CD14-positive monocyte (primary cell): ENCODE measurements at regions not wholly inside any gene's neighbourhood (a gene's known extent, or its start where the extent isn't known, plus 50 kb on each side); places are given as distances from the start of the nearest gene placed in this dataset.

ENCODE experiments used
- DNase-seq, 3 donors: peaks; one replicate each; pipeline ENCODE4 v3.0.0-alpha.2; 2011 to 2022
- H2AFZ ChIP-seq: 2 replicates; pipeline ENCODE4 v1.6.0; 2012; ENCODE audit warnings: mild to moderate bottlenecking, low read depth, low read length, inconsistent platforms; ENCODE audit not compliant: insufficient read depth, poor library complexity, severe bottlenecking
- H3K27ac ChIP-seq, 2 donors: 1 replicate in 1 of 2; 2 replicates in 1 of 2; pipeline ENCODE4 v1.5.1; 2012 to 2013; ENCODE audit warnings: low read length in 2 of 2, control low read depth in 1 of 2, inconsistent platforms in 1 of 2, low read depth in 1 of 2, mild to moderate bottlenecking in 1 of 2
- H3K27me3 ChIP-seq, 2 donors: one replicate each; pipeline versions ENCODE4 v1.6.0 to v1.6.1; 2011 to 2013; ENCODE audit warnings: low read length in 2 of 2; ENCODE audit not compliant: control insufficient read depth in 2 of 2, insufficient read depth in 2 of 2
- H3K36me3 ChIP-seq, 2 donors: replicated peaks in 1 of 2; 1 replicate in 1 of 2; 2 replicates in 1 of 2; pipeline versions ENCODE4 v1.5.1 to v1.6.1; 2012 to 2013; ENCODE audit warnings: low read length in 2 of 2, control low read depth in 1 of 2, inconsistent platforms in 1 of 2, mild to moderate bottlenecking in 1 of 2; ENCODE audit not compliant: insufficient read depth in 2 of 2, control insufficient read depth in 1 of 2
- H3K4me1 ChIP-seq, 2 donors: 1 replicate in 1 of 2; 2 replicates in 1 of 2; pipeline versions ENCODE4 v1.5.1 to v1.6.1; 2012 to 2013; ENCODE audit warnings: low read length in 2 of 2, control low read depth in 1 of 2, inconsistent platforms in 1 of 2, mild to moderate bottlenecking in 1 of 2, moderate library complexity in 1 of 2; ENCODE audit not compliant: insufficient read depth in 2 of 2, control insufficient read depth in 1 of 2
- H3K4me2 ChIP-seq: replicated peaks from 2 replicates; pipeline ENCODE3; 2012; ENCODE audit warnings: low read length, moderate library complexity, mild to moderate bottlenecking; ENCODE audit not compliant: poor library complexity, severe bottlenecking; ENCODE audit errors: extremely low read depth
- H3K4me3 ChIP-seq, 3 experiments: fragments of 200-600 bp in 1 of 3; sonication (generic) in 1 of 3; replicated peaks in 1 of 3; 1 replicate in 2 of 3; 2 replicates in 1 of 3; pipeline ENCODE4 v1.5.1; 2011 to 2013; ENCODE audit warnings: low read length in 3 of 3, mild to moderate bottlenecking in 3 of 3, control low read depth in 2 of 3, low read depth in 2 of 3, inconsistent platforms in 1 of 3, moderate library complexity in 1 of 3
- H3K79me2 ChIP-seq: 2 replicates; pipeline ENCODE4 v1.6.0; 2012; ENCODE audit warnings: mild to moderate bottlenecking, control low read depth, inconsistent platforms, low read length, moderate library complexity; ENCODE audit not compliant: insufficient read depth
- H3K9ac ChIP-seq: 2 replicates; pipeline ENCODE4 v1.6.0; 2017; ENCODE audit warnings: low read length, mild to moderate bottlenecking; ENCODE audit not compliant: insufficient read depth, poor library complexity, severe bottlenecking
- H3K9me3 ChIP-seq, 2 donors: replicated peaks in 1 of 2; 1 replicate in 1 of 2; 2 replicates in 1 of 2; pipeline versions ENCODE4 v1.5.1 to v1.6.1; 2012 to 2013; ENCODE audit warnings: low read length in 2 of 2, control low read depth in 1 of 2; ENCODE audit not compliant: control insufficient read depth in 1 of 2, insufficient read depth in 1 of 2
- H4K20me1 ChIP-seq: 2 replicates; pipeline ENCODE4 v1.6.0; 2012; ENCODE audit warnings: mild to moderate bottlenecking, low read length, control low read depth, moderate library complexity; ENCODE audit not compliant: insufficient read depth
- H3K27ac Mint-ChIP-seq, 7 donors: one replicate each; pipeline ENCODE4 v1.8.0; 2020; ENCODE audit warnings: mild to moderate bottlenecking in 7 of 7, mixed read lengths in 7 of 7, moderate library complexity in 6 of 7, inconsistent platforms in 2 of 7
- H3K27me3 Mint-ChIP-seq, 3 donors: one replicate each; pipeline ENCODE4 v1.8.0; 2021 to 2022; ENCODE audit warnings: low read depth in 3 of 3, mild to moderate bottlenecking in 3 of 3, mixed read lengths in 3 of 3, moderate library complexity in 3 of 3, inconsistent platforms in 1 of 3
- H3K36me3 Mint-ChIP-seq, 2 donors: one replicate each; pipeline ENCODE4 v1.8.0; 2020; ENCODE audit warnings: mixed read lengths in 2 of 2, inconsistent platforms in 1 of 2, mild to moderate bottlenecking in 1 of 2
- H3K4me1 Mint-ChIP-seq: one replicate; pipeline ENCODE4 v1.8.0; 2020; ENCODE audit warnings: mild to moderate bottlenecking, mixed read lengths
- H3K4me3 Mint-ChIP-seq, 2 donors: one replicate each; pipeline ENCODE4 v1.8.0; 2020; ENCODE audit warnings: mild to moderate bottlenecking in 2 of 2, mixed read lengths in 2 of 2, moderate library complexity in 1 of 2
- H3K9me3 Mint-ChIP-seq, 7 donors: one replicate each; pipeline ENCODE4 v1.8.0; 2020 to 2022; ENCODE audit warnings: mixed read lengths in 7 of 7, mild to moderate bottlenecking in 6 of 7, moderate library complexity in 6 of 7, inconsistent platforms in 2 of 7
- WGBS: methylation state at CpG from one replicate; pipeline ENCODE4 v1.1.5; 2013; ENCODE audit warnings: missing lambda C conversion rate; ENCODE audit not compliant: insufficient coverage; 5-methylcytosine and 5-hydroxymethylcytosine counted together
- intact Hi-C, 2 donors: fragments of 100-400 bp; cut with micrococcal nuclease; formaldehyde crosslinking; loops; one replicate each; pipeline versions ENCODE4 v1.15.0 to v1.15.1; 2023
- TF ChIP-seq, protein P1 (sequence below): fragments of 200-600 bp; IDR thresholded peaks from one replicate; pipeline ENCODE4 v1.8.0; 2022; ENCODE audit warnings: antibody characterized with exemption, mild to moderate bottlenecking

DNA sequence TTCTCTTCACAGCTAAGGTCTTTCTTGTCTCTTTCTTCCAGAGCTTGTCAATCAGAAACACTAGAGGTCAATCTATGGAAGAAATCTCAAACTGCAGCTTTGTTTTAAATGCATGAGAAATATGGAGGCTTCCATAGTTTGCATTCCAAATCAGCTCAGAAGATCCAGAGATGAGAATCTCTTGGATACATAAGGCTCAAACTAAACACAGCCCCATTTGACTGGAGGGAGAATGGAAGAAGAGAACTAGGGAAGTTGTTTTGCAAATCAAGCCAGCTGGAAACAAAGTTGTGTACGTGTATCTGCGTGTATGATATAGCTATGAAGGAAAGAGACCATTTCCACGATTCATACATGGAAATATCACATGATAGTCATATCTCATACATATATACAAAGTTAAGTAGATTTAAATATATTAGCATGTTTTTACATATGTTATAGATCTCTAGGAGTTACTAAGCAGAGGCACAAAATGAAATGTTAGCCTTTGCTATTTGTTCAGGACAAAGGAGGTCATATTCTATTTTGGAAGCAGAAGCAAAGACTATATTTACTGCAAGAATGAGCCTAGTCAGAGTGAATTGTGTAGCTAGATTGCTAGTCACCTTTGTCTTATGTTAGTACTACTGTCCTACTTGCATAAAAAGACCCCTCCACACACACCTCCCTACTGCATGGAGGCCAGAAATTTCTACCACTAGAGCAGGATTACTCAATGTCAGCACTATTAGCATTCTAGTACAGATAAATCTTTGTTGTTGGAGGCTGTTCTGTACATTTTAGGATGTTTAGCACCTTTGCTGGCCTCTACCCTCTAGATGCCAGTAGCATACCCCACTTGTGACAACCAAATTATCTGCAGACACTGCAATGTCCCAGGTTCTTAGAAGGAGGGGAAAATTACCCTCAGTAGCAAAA lies 303.5 kb upstream of the CHAC2 start:
- peaks cover 0 to 2% (median 0%) of the 10 kb centered on the region in 3 donors for H3K27me3 Mint-ChIP-seq
- TF ChIP-seq, protein P1, sequence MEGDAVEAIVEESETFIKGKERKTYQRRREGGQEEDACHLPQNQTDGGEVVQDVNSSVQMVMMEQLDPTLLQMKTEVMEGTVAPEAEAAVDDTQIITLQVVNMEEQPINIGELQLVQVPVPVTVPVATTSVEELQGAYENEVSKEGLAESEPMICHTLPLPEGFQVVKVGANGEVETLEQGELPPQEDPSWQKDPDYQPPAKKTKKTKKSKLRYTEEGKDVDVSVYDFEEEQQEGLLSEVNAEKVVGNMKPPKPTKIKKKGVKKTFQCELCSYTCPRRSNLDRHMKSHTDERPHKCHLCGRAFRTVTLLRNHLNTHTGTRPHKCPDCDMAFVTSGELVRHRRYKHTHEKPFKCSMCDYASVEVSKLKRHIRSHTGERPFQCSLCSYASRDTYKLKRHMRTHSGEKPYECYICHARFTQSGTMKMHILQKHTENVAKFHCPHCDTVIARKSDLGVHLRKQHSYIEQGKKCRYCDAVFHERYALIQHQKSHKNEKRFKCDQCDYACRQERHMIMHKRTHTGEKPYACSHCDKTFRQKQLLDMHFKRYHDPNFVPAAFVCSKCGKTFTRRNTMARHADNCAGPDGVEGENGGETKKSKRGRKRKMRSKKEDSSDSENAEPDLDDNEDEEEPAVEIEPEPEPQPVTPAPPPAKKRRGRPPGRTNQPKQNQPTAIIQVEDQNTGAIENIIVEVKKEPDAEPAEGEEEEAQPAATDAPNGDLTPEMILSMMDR, result no peak

DNA sequence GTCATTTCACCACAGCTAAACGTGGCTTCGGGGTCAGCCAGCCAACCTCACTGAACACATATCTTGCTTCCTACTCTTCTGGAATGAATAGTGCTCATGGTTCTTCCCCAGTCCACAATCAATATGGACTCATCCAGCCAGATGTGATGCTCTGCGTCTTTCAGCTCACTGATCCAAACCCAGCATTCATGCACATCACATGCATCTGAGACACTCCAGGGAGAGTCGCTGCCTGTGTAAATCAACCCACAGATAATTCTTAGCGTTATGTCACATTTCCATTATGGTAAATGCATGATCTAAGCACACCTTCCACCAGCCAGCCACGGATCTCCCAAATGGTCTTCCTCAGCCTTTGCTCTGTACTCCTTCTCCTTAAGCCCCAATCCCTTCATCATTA lies 306.7 kb upstream of the CHAC2 start:
- Mint-ChIP-seq H3K27me3 (no peaks in the 10 kb centered on the region), H3K9me3 (peaks cover 1 to 6% (median 3%) of the 10 kb centered on the region in 7 donors), H3K36me3 (no peaks in the 10 kb centered on the region), H3K4me1 (no peaks in the 10 kb centered on the region), H3K4me3 (no peak overlapping the region), H3K27ac (no peak overlapping the region)
- no peak for DNase-seq
- Histone ChIP-seq H3K4me3 (no peak overlapping the region), H3K9ac (no peak overlapping the region), H3K79me2 (no peaks in the 10 kb centered on the region), H3K4me1 (no peaks in the 10 kb centered on the region), H3K27me3 (no peaks in the 10 kb centered on the region), H3K36me3 (no peaks in the 10 kb centered on the region), H3K9me3 (no peaks in the 10 kb centered on the region), H4K20me1 (no peaks in the 10 kb centered on the region), H2AFZ (no peak overlapping the region), H3K27ac (no peak overlapping the region), H3K4me2 (no peak overlapping the region)
- TF ChIP-seq, protein P1, result no peak
- intact Hi-C loops, result no loop called here
- 100% methylated on average over 2 of the region's 6 CpGs for WGBS

More for the DNA sequence above, 303.5 kb upstream of the CHAC2 start:
- no peak overlapping the region for H3K27ac ChIP-seq
- intact Hi-C loops, result no loop called here
- no peak for DNase-seq
- no peaks in the 10 kb centered on the region for H3K27me3 ChIP-seq
- Mint-ChIP-seq H3K9me3 (peaks cover 0 to 4% (median 2%) of the 10 kb centered on the region in 7 donors), H3K4me3 (no peak overlapping the region), H3K36me3 (no peaks in the 10 kb centered on the region), H3K27ac (no peak overlapping the region), H3K4me1 (no peaks in the 10 kb centered on the region)
- no peaks in the 10 kb centered on the region for H3K4me1 ChIP-seq
- H2AFZ ChIP-seq, result no peak overlapping the region
- no peaks in the 10 kb centered on the region for H3K36me3 ChIP-seq
- no peaks in the 10 kb centered on the region for H4K20me1 ChIP-seq
- H3K9ac ChIP-seq, result no peak overlapping the region
- WGBS, result no CpG with 5 or more reads among the region's 3 CpGs
- H3K4me2 ChIP-seq, result no peak overlapping the region
- H3K79me2 ChIP-seq, result no peaks in the 10 kb centered on the region
- H3K4me3 ChIP-seq, result no peak overlapping the region
- H3K9me3 ChIP-seq, result no peaks in the 10 kb centered on the region
